Lung microvascular endothelial cell (primary cell): ENCODE measurements at regions not wholly inside any gene's neighbourhood (a gene's known extent, or its start where the extent isn't known, plus 50 kb on each side); places are given as distances from the start of the nearest gene placed in this dataset.
"Not testable (repeated sequence)": the region's sequence is repeated elsewhere in the genome, so short reads cannot be mapped to it uniquely, and the experiment has no call there.

Experiments used
- DNase-seq, 2 donors: peaks; one replicate each; pipeline versions ENCODE4 v3.0.0 to v3.0.0-alpha.2; 2010; ENCODE audit warnings: low read depth in 2 of 2

DNA sequence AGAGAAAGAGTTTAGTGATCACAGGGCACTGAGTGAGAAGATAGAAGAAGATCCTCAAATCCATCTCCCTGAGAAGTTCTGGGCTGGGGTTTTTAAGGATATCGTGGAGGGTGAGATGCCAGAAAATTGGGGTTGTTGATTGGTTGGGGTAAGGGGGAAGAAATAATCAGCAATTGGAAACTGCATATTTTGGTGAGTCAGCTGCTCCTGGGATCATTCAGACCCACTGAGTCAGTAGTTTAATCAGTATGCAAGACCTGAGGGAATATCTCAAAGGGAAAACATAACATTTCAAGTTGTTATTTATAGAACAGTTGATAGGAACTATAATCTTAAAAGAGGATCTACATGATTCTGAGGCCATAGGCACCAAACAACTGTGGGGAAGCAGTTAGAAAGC lies 183.4 kb downstream of the FCRL5 start:
- not testable (repeated sequence) for DNase-seq

DNA sequence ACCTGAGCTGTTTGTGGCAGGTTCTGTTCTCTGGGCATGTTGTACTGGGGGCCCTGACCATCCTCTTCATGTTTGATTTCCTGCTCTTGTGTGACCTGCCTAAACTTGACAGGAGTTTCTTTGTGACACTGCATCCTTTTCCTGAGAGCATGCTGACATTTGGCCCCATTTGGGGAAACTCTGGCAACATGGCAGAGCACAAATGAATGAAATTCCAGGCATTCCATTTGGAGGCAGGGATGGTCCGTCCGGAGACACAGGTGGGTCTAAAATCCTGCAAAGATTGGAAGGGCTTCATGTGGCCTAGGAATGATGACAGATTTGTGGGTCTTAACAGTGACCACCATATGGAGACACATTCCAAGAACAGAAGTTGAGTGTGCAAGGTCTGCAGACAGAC lies 184.0 kb downstream of the FCRL5 start:
- DNase-seq, result peak in 1 of 2 donors; percentile 38

DNA sequence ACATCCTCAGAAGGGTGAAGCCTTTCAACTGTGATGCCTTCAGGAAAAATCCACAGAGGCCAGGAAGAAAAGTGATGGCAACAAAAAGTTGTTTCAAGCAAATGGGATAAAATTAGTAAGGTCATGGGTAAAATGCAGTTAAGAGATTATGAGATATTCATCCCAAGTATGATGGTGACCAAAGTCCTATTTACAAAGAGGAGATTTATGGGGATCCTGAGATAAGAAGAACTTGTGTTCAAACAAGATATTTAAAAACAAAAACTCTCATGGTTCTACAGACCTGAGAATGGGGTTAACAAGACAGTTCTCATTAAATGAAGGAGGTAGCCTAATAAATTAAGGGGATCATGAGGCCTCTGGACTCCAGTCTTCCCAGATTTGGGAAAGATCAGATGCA lies 184.4 kb downstream of the FCRL5 start:
- DNase-seq, result no peak

DNA sequence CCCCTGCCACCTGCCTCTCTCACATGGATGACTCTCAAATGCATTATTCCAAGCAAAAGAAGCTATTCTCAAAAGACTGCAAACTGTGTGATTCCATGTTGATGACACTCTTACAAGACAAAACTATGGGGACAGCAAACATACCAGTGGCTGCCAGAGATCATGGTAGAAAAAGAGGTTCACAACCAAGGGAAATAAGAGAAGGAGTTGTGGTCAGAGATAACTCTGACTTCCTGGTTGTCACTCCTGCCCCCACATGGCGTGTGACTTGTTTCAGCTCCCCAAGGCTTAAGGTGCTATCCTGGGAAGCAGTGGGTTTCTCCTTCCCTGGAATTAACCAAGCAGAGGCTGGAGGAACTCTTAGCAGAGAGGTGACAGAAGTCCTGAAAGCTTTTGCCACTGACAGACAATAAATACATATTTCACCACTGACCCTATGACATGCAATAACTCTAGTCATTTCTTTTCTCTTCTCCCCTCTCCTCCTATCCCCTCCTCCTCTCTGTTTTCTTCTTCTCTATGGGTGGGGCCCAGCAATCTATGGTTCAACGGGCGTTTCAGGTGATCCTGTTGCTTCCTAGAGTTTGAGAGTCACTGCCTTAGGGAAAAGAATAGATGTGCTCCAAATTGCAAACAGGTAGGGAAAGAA lies 185.1 kb downstream of the FCRL5 start:
- no peak for DNase-seq

DNA sequence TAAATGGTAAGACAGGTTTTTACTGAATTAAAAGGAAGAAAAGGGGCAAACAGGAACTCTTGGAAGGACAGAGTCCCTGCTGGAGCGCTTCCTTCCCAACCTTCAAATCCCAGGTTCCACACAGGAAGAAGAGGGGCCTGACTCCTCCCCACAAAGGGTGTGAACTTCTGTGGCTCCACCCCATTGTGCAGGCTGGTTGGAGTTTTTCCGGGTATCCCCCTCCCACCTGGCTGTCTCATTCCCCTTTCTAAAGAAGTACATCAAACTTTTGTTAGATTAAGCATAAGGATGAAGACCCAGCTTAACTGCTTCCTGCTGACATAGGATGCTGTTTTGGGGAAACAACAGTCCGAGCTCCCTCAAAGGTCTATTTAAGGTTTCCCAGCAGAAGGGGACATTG lies 187.7 kb downstream of the FCRL5 start:
- no peak for DNase-seq

DNA sequence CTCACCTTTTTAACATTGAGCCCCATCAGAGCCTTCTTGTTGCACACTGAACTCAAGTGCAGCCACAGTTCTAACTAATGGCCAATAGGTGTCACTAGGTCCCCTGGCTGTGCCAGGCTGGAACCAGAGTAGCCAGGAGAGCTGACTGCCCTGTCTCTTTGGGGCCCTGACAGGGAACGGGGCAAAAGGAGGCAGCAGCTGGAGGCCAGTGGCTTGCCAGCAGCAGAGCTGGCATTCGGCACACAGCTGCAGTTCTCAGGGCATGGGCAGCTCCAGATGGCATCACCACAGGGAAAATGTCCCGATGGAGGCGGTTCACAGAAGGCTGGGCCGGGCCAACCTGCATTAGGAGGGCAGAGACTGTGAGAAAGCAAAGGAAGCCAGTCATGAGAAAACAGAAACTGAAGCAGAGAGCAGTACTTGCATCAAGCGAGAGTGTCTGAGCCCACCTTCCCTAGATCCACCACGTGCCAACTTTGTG lies 188.6 kb downstream of the FCRL5 start:
- DNase-seq, result peak; percentile 64 to 74

DNA sequence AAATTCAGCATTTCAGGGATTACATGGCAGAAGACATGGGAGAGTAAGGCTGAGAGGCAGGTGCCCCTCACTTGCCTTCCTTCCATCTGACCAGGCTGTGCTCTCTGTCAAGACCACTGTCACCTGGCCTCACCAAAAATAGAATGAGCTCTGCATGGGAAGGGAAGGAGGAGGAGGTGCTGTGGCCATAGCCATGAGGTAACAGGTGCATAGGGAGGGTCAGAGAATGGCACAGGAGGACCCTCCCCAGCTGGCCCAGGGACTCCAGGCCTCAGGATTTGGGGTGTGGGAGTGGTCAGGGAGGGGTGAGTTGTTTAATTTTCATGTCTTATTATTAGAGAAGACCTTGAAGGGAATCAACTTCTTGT lies 192.3 kb downstream of the FCRL5 start:
- no peak for DNase-seq

DNA sequence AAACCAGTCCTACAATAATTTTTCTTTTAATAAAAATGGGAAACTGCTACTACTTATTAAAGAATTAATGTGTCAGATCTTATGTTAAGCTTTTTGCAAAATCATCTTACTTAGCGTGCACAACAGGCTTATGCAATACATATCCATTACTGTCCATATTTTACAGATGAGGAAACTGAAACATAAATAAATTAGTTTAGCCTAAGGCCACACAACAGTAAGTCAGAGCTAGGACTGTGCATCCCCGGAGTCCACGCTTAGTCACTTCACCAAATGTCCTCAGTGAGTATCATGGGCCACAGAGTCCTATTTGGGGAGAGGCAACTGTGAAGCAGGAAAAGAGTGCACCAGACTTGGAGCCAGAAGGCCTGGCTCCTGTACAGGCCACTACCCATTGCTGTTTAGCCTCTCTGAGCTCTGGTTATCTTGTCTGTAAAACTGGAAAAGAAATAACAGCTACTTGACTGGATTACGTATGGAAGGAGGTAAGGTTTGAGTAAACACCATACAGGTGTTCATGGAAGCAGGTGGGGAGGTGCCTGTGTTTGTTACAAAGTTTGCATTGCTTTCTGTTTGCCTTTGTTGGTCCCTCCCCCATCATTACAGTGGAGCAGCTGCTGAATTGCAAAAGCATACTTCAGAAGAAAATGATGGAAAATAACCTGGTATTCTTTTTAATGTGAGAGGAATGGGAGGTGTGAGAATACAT lies 192.8 kb downstream of the FCRL5 start:
- no peak for DNase-seq

DNA sequence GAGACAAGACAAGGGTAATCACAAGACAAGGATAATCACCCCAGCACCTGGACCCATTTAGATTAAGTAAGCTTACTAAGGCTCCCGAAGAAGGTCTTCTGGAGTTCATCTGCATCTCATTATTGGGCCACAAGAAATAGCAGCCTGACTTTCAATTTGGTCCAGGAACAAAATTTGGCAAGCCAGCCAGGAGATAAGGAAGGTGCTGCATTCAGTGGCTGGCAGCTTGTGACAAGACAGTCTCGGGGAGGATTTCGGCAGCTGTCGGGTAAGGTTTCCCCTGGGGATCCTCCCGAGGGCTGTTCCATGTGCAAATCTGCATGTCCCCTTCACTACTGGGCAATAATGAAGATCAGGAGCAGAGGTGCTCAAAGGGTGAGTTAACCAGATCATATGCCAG lies 195.2 kb downstream of the FCRL5 start:
- DNase-seq, result no peak

DNA sequence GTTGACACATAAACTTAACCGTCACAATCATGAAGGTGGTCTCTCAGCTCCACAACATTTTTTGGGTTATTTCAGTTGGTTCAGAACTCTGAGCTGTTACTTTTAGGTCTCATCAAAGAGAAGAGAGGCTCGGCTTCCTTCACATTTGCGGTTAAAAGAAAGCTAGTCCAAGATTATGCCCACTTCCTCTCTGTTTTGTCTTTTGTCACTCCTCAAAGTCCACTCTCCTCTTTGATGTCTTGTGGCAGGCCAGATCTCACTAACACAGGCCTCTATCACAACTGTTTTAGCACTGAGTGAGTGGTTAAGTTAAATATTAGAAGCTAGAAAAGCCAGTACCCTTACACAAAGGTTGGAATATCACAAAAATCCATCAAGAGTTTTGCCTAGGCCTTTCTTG lies 195.7 kb downstream of the FCRL5 start:
- DNase-seq, result no peak

DNA sequence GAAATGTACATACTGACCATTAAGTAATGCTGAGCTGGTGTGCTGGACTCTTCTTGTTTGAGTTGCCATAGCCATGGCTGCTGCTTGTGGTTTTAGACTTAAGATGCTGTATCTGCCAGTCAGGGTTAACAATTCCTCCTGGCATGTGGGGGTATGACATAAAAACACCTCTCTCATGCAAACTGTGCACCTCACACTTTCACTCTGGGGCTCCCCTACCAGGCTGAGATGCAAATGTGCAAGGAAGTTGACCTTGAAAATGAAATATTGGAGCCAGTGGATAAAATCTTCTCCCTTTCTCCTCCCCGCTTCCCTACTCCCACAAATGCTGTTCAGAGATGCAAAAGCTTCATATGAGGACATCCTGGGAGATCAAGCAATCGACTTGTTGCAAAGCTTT lies 198.8 kb downstream of the FCRL5 start:
- no peak for DNase-seq

DNA sequence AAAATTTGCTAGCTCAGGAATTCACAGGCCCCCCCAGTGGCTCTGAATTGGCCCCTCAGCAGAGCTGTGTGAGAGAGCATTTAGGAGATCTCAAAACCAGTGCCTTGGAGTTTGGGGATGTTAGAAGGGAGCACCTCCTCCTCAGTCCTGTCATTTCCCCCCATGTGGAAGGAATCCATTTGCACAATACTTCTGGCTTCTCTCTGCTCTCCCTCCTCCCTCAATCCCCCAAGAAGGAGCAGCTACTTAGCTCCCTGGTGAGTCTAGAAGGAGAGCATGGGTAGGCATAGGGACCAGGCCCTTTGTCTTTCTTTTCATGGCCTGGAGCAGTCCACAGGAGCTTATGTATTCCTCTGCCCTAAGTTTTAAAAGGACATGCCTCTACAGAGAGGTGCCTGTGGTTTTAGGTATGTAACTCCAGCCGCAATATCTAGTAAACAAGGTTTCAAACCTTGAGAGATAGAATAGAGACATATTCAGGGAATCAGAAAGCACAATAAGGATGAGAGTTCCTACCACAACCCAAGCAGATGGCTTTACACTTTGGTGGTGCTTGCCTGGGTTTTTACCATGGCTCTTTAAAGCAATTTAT lies 199.4 kb downstream of the FCRL5 start:
- DNase-seq, result no peak

DNA sequence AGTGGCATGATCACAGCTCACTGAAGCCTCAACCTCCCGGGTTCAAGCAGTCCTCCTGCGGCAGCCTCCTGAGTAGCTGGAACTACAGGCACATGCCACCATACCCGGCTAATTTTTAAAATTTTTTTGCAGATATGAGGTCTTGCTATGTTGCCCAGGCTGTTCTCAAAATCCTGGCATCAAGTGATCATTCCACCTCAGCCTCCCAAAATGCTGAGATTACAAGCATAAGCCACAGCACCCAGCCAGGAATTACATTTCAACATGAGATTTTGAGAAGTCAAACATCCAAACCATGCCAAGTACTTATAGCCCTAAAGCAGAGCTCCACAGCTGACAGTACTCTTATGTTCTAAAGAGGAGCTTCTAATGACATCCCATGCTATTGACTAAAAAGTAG lies 200.1 kb downstream of the FCRL5 start:
- no peak for DNase-seq

DNA sequence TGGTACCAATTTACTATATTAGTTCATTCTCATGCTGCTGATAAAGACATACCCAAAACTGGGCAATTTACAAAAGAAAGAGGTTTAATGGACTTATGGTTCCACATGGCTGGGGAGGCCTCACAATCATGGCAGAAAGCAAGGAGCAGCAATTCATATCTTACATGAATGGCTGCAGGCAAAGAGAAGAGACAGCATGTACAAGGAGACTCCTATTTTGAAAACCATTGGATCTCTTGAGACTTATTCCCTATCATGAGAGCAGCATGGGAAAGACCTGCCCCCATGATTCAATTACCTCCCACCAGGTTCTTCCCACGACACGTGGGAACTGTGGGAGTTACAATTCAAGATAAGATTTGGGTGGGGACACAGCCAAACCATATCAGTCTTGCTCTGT lies 200.5 kb downstream of the FCRL5 start:
- not testable (repeated sequence) for DNase-seq

DNA sequence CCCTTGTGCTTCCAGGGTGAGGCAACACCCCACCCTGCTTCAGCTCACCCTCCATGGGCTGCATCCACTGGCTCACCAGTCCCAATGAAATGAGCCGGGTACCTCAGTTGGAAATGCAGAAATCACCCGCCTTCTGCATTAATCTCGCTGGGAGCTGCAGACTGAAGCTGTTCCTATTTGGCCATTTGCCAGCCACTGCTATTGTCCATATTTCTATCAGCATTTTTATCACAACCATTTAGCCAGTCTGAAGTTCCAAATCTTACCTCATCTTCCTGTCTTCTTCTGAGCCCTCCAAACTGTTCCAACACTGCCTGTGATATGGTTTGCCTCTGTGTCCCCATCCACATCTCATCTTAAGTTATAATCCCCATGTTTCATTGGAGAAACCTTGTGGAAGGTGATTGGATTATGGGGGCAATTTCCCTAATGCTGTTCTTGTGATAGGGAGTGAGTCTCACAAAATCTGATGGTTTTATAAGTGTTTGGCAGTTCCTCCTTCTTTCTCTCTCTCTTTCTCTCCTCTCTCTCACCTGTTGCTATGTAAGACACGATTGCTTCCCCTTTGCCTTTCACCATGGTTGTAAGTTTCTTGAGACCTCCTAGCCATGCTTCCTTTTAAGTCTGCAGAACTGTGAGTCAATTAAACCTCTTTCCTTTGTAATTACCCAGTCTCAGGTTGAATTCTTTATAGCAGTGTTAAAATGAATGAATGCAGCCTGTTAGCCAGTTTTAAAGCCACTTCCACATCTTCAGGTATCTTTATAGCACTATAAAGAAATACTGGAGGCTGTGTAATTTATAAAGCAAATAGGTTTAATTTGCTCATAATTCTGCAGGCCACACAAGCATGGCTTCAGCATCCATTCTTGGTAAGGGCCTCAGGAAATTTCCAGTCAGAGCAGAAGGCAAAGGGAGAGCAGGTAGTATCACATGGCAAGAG lies 203.5 kb downstream of the FCRL5 start:
- peak in 1 of 2 donors; percentile 59 for DNase-seq

DNA sequence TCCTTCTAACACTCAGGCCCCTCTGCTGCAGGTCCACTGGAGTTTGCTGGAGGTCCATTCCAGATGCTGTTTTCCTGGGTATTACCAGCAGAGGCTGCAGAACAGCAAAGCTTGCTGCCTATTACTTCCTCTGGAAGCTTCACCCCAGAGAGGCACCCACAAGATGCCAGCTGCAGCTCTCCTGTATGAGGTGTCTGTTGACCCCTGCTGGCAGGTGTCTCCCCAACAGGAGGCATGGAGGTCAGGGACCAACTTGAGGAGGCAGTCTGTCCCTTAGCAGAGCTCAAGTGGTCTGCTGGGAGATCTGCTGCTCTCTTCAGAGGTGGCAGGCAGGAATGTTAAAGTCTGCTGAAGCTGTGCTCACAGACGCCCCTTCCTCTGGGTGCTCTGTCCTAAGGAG lies 204.8 kb downstream of the FCRL5 start:
- DNase-seq, result no peak

DNA sequence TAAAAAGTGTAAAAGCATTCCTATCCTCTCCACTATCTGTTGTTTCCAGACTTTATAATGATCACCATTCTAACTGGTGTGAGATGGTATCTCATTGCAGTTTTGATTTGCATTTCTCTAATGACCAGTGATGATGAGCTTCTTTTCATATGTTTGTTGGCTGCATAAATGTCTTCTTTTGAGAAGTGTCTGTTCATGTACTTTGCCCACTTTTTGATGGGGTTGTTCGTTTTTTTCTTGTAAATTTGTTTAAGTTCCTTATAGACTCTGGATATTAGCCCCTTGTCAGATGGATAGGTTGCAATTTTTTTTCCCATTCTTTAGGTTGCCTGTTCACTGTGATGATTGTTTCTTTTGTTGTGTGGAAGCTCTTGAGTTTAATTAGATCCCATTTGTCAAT lies 199.6 kb upstream of the ETV3 start:
- DNase-seq, result not testable (repeated sequence)

DNA sequence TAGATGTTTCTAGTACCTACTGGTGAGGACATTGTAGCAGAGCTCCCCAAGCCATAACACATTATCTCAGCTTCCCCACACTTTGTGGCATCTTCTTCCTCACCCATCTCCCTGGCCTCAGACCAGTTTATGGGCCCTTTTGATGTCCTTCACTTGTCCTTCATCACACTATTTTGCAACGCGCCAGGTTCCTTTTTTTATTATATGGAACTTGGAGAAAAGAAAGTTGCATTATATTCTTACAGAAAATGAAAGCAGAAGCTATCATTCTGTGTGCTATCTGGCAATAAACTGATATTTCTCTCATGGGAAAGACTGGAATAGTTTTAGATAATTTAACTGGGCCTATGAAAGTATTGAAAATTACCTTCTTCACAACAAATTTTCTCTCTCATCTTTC lies 196.9 kb upstream of the ETV3 start:
- DNase-seq, result no peak

DNA sequence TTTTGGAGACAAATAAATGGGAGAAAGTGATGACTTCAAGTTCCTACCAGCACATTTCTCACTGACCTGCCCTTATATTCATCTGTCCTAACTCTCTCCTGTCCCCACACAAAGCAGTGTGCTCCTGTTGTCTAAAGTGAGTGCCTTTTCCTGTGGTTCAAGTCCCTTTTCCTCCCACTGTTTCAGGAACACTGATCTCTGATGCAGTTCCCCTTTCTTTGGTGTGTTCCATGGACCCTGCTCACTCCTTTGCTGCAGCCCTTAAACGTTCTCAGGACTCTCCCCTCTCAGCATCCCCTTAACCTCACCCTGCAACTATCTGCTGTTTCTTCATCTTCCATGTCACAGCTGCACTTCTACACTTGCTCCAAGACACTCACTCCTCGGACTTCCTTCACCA lies 195.8 kb upstream of the ETV3 start:
- DNase-seq, result no peak

DNA sequence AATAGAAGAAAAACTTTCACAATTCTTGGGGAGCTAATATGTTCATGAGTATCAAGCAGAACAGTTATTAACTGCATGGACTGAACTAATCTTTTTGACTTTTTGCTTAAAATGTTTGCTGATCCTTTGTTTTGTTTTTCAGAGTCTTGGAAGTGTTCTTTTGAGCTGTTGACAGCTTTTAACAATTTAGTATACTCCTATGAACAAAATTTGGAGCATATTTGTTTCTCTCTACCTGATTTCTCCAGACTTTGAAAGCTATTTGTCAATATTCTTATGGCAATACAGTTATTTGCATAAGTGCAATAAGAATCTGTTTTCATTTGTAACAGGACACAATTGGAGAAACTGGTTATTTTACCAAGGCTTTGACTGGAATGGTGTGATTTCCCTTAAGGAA lies 192.0 kb upstream of the ETV3 start:
- not testable (repeated sequence) for DNase-seq

DNA sequence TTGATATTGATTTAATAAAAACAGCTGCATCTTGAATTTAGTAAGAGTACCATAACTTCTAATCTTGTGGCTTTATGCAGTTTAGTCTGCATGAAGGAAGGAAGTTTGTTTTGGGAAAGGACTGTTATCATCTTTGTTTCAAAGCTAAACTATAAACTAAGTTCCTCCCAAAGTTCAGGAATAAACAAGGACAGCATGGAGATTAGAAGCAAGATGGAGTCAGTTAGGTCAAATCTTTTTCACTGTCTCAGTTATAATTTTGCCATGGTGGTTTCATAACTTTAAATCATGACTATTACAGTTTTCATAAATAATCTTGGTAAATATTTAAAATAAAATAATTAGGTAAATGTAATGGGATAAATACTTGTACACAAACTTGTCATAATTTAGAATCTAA lies 189.9 kb upstream of the ETV3 start:
- not testable (repeated sequence) for DNase-seq
